ENCODE measurements at regions not wholly inside any gene's neighbourhood (a gene's known extent, or its start where the extent isn't known, plus 50 kb on each side); places are given as distances from the start of the nearest gene placed in this dataset.

GRCh38 chr11:106585061-106585460 is 433.2 kb downstream of the GUCY1A2 start:
- TF ChIP-seq CTCF (IDR thresholded peaks at IDR 0.05; ENCODE audit: low read length) (peak; percentile 34; the same call in 1 of the 2 replicates), EZH2 (IDR thresholded peaks at IDR 0.05; ENCODE audit: borderline replicate concordance, low read length) (no peak)
